Midbrain (tissue), 1 donor: ENCODE measurements at regions not wholly inside any gene's neighbourhood (a gene's known extent, or its start where the extent isn't known, plus 50 kb on each side); places are given as distances from the start of the nearest gene placed in this dataset.
"Not testable (repeated sequence)": the region's sequence is repeated elsewhere in the genome, so short reads cannot be mapped to it uniquely, and the experiment has no call there.

Experiments used
- DNase-seq: peaks from one replicate; lab custom pipeline; 2025; lab: John Stamatoyannopoulos, UW

GRCh38 chr2:4139316-4139715 is 435.9 kb downstream of the DCDC2C start:
- DNase-seq, result no peak

- DNase-seq, result no peak
These were observed 436.4 kb downstream of the DCDC2C start for GRCh38 chr2:4139731-4140130.

GRCh38 chr2:4140281-4140970 is 437.1 kb downstream of the DCDC2C start:
- no peak for DNase-seq

- no peak for DNase-seq
These were observed 441.4 kb downstream of the DCDC2C start for GRCh38 chr2:4144731-4145130.

- no peak for DNase-seq
These were observed 448.1 kb downstream of the DCDC2C start for GRCh38 chr2:4151521-4151920.

- no peak for DNase-seq
These were observed 448.7 kb downstream of the DCDC2C start for GRCh38 chr2:4152051-4152450.

GRCh38 chr2:4168834-4169233 is 465.5 kb downstream of the DCDC2C start:
- DNase-seq, result no peak

GRCh38 chr2:4174796-4175195 is 471.4 kb downstream of the DCDC2C start:
- no peak for DNase-seq

GRCh38 chr2:4175343-4175742 is 472.0 kb downstream of the DCDC2C start:
- DNase-seq, result no peak

GRCh38 chr2:4180631-4181030 is 477.3 kb downstream of the DCDC2C start:
- no peak for DNase-seq

GRCh38 chr2:4181062-4181461 is 477.7 kb downstream of the DCDC2C start:
- DNase-seq, result no peak

- no peak for DNase-seq
These were observed 485.2 kb downstream of the DCDC2C start for GRCh38 chr2:4188561-4188960.

GRCh38 chr2:4190548-4190947 is 487.2 kb downstream of the DCDC2C start:
- no peak for DNase-seq

- DNase-seq, result no peak
These were observed 488.7 kb downstream of the DCDC2C start for GRCh38 chr2:4192119-4192518.

- no peak for DNase-seq
These were observed 511.2 kb downstream of the DCDC2C start for GRCh38 chr2:4214444-4215205.

GRCh38 chr2:4217737-4218136 is 514.4 kb downstream of the DCDC2C start:
- no peak for DNase-seq

- DNase-seq, result no peak
These were observed 515.7 kb downstream of the DCDC2C start for GRCh38 chr2:4219101-4219500.

GRCh38 chr2:4219571-4219970 is 516.2 kb downstream of the DCDC2C start:
- DNase-seq, result no peak

GRCh38 chr2:4221434-4221833 is 518.1 kb downstream of the DCDC2C start:
- DNase-seq, result no peak

- DNase-seq, result no peak
These were observed 518.5 kb downstream of the DCDC2C start for GRCh38 chr2:4221845-4222244.

GRCh38 chr2:4244422-4244821 is 541.0 kb downstream of the DCDC2C start:
- DNase-seq, result not testable (repeated sequence)

- DNase-seq, result no peak
These were observed 543.2 kb downstream of the DCDC2C start for GRCh38 chr2:4246364-4247131.

GRCh38 chr2:4247791-4248190 is 544.4 kb downstream of the DCDC2C start:
- DNase-seq, result no peak
